Astrocyte (in vitro differentiated cells and primary cell): ENCODE measurements at regions not wholly inside any gene's neighbourhood (a gene's known extent, or its start where the extent isn't known, plus 50 kb on each side); places are given as distances from the start of the nearest gene placed in this dataset.
"Not testable (repeated sequence)": the region's sequence is repeated elsewhere in the genome, so short reads cannot be mapped to it uniquely, and the experiment has no call there.

Experiments used
- DNase-seq: peaks from one replicate; pipeline ENCODE4 v3.0.0-alpha.2; 2010; ENCODE audit warnings: low read depth
- FAIRE-seq: peaks from 2 replicates; lab custom pipeline; 2011; peaks lifted over from hg19 to GRCh38; lab: Jason Lieb, UNC
- H2AFZ ChIP-seq: 2 replicates; pipeline ENCODE4 v1.6.0; 2012; ENCODE audit warnings: low read depth, low read length, inconsistent platforms
- H3K27ac ChIP-seq: 2 replicates; pipeline ENCODE4 v1.5.1; 2011; ENCODE audit warnings: low read depth, low read length, inconsistent platforms
- H3K27me3 ChIP-seq: 2 replicates; pipeline ENCODE4 v1.6.0; 2011; ENCODE audit warnings: low read length, inconsistent platforms; ENCODE audit not compliant: insufficient read depth
- H3K36me3 ChIP-seq: 2 replicates; pipeline ENCODE4 v1.5.1; 2011; ENCODE audit warnings: low read length, inconsistent platforms; ENCODE audit not compliant: insufficient read depth
- H3K4me1 ChIP-seq: 2 replicates; pipeline ENCODE4 v1.5.1; 2011; ENCODE audit warnings: low read length, inconsistent platforms; ENCODE audit not compliant: insufficient read depth
- H3K4me2 ChIP-seq: 2 replicates; pipeline ENCODE4 v1.6.0; 2012; ENCODE audit warnings: low read length, inconsistent platforms
- H3K4me3 ChIP-seq: 2 replicates; pipeline ENCODE4 v1.5.1; 2011; ENCODE audit warnings: low read depth, mild to moderate bottlenecking, low read length, inconsistent platforms; ENCODE audit not compliant: insufficient read depth
- H3K79me2 ChIP-seq: 2 replicates; pipeline ENCODE4 v1.6.0; 2012; ENCODE audit warnings: mild to moderate bottlenecking, low read length, inconsistent platforms; ENCODE audit not compliant: insufficient read depth
- H3K9ac ChIP-seq: 2 replicates; pipeline ENCODE4 v1.6.0; 2012; ENCODE audit warnings: mild to moderate bottlenecking, low read length, inconsistent platforms
- H3K9me3 ChIP-seq: 2 replicates; pipeline ENCODE4 v1.5.1; 2012; ENCODE audit warnings: low read depth, mild to moderate bottlenecking, low read length, inconsistent platforms; ENCODE audit not compliant: insufficient read depth
- H4K20me1 ChIP-seq: 2 replicates; pipeline ENCODE4 v1.6.0; 2012; ENCODE audit warnings: low read length, inconsistent platforms; ENCODE audit not compliant: insufficient read depth
- H3K27ac Mint-ChIP-seq: one replicate; pipeline ENCODE4 v1.8.0; 2021; ENCODE audit warnings: mild to moderate bottlenecking, mixed read lengths; ENCODE audit not compliant: unreplicated experiment
- H3K27me3 Mint-ChIP-seq: one replicate; pipeline ENCODE4 v1.8.0; 2021; ENCODE audit warnings: low read depth, mixed read lengths; ENCODE audit not compliant: unreplicated experiment
- H3K36me3 Mint-ChIP-seq: one replicate; pipeline ENCODE4 v1.8.0; 2021; ENCODE audit warnings: low read depth, mixed read lengths; ENCODE audit not compliant: unreplicated experiment
- H3K4me1 Mint-ChIP-seq: one replicate; pipeline ENCODE4 v1.8.0; 2021; ENCODE audit warnings: low read depth, mixed read lengths; ENCODE audit not compliant: unreplicated experiment
- H3K4me3 Mint-ChIP-seq: one replicate; pipeline ENCODE4 v1.8.0; 2021; ENCODE audit warnings: mild to moderate bottlenecking, moderate library complexity, mixed read lengths; ENCODE audit not compliant: unreplicated experiment
- H3K9me3 Mint-ChIP-seq: one replicate; pipeline ENCODE4 v1.8.0; 2021; ENCODE audit warnings: mild to moderate bottlenecking, mixed read lengths; ENCODE audit not compliant: unreplicated experiment
- EZH2 ChIP-seq: IDR thresholded peaks from 2 replicates; pipeline ENCODE4 v1.6.1; 2012; ENCODE audit warnings: mild to moderate bottlenecking, low read length, inconsistent platforms; ENCODE audit not compliant: insufficient read depth
- TF ChIP-seq, protein P1 (sequence below): IDR thresholded peaks from 2 replicates; pipeline ENCODE4 v1.5.1; 2011; ENCODE audit warnings: low read depth, mild to moderate bottlenecking, inconsistent platforms, low read length, moderate library complexity; ENCODE audit not compliant: insufficient read depth

DNA sequence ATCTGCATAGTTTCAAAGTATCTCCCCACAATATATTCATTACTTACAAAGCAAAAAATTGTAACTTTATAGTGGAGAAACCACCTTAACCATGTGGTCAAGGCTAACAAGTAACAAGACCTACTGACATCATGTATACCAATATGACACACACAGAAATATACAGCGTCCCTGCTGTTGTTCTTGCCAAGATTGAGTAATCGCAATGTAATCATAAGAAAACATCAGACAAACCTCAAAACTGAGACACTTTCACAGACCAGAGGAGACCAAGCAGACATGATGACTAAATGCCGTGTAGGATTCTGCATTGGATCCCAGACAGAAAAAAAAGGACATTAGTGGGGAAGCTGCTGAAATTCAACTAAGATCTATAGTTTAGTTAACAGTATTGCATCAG is 123.0 kb downstream of the ACAA2 start:
- peaks cover 2% of the 10 kb centered on the region for H3K9me3 Mint-ChIP-seq
- FAIRE-seq (peak; percentile 98), DNase-seq (peak; percentile 99)
- H2AFZ ChIP-seq, result no peak overlapping the region
- peak overlapping the region; percentile 69 for H3K9ac ChIP-seq
- H4K20me1 ChIP-seq, result no peaks in the 10 kb centered on the region
- peaks cover 28% of the 10 kb centered on the region for H3K4me1 ChIP-seq
- H3K27me3 Mint-ChIP-seq, result no peaks in the 10 kb centered on the region
- peak overlapping the region; percentile 97 for H3K27ac ChIP-seq
- no peaks in the 10 kb centered on the region for H3K27me3 ChIP-seq
- peaks cover 35% of the 10 kb centered on the region for H3K4me1 Mint-ChIP-seq
- no peaks in the 10 kb centered on the region for H3K79me2 ChIP-seq
- H3K4me3 Mint-ChIP-seq, result no peak overlapping the region
- peak overlapping the region; percentile 74 for H3K4me2 ChIP-seq
- H3K36me3 Mint-ChIP-seq, result no peaks in the 10 kb centered on the region
- no peak for TF ChIP-seq EZH2
- TF ChIP-seq, protein P1, sequence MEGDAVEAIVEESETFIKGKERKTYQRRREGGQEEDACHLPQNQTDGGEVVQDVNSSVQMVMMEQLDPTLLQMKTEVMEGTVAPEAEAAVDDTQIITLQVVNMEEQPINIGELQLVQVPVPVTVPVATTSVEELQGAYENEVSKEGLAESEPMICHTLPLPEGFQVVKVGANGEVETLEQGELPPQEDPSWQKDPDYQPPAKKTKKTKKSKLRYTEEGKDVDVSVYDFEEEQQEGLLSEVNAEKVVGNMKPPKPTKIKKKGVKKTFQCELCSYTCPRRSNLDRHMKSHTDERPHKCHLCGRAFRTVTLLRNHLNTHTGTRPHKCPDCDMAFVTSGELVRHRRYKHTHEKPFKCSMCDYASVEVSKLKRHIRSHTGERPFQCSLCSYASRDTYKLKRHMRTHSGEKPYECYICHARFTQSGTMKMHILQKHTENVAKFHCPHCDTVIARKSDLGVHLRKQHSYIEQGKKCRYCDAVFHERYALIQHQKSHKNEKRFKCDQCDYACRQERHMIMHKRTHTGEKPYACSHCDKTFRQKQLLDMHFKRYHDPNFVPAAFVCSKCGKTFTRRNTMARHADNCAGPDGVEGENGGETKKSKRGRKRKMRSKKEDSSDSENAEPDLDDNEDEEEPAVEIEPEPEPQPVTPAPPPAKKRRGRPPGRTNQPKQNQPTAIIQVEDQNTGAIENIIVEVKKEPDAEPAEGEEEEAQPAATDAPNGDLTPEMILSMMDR, result no peak
- peak overlapping the region; percentile 42 for H3K4me3 ChIP-seq
- H3K36me3 ChIP-seq, result no peaks in the 10 kb centered on the region
- H3K27ac Mint-ChIP-seq, result peak overlapping the region; percentile 98
- peaks cover 2% of the 10 kb centered on the region for H3K9me3 ChIP-seq

DNA sequence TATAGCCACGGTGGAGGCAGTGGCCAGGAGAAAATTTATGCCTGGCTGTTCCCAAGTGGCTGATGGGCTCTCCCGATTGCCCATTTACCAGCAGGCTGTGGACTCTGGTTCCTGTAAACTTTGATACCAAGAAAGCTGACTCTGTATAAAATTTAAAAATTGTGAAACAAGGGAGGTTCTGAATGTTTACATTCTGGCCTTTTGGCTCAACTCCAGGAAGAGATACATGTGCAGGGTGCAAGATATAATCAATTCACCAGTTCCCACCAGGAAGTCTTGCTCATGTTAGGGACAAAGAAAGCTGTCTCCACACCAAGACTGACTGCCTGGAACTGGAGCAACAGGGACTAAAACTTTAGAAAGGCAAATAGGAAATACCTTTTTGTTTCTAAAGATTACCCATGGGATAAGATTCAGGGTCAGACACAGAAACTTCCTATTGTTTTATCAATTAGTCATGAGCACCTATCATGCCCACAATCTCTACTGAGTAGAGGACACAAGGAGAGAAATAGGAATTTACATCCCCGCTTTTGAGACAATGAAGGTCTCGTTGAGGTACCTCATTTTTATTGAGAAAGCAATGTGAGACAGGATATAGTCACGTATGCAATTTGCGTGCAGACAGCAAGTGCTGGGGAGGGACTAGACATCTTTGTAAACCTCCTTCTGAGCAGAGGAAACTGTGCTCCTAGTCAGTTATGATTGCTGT is 123.5 kb downstream of the LIPG start:
- no peaks in the 10 kb centered on the region for H4K20me1 ChIP-seq
- Mint-ChIP-seq H3K9me3 (peaks cover 6% of the 10 kb centered on the region), H3K27ac (no peak overlapping the region), H3K27me3 (peaks cover 1% of the 10 kb centered on the region), H3K4me3 (no peak overlapping the region), H3K4me1 (peaks cover 13% of the 10 kb centered on the region), H3K36me3 (no peaks in the 10 kb centered on the region)
- TF ChIP-seq, protein P1, result no peak
- no peak for TF ChIP-seq EZH2
- H3K27ac ChIP-seq, result peak overlapping the region; percentile 14
- peaks cover 2% of the 10 kb centered on the region for H3K9me3 ChIP-seq
- no peak overlapping the region for H3K4me3 ChIP-seq
- no peaks in the 10 kb centered on the region for H3K27me3 ChIP-seq
- peaks cover 21% of the 10 kb centered on the region for H3K4me1 ChIP-seq
- H3K79me2 ChIP-seq, result no peaks in the 10 kb centered on the region
- H3K4me2 ChIP-seq, result peak overlapping the region; percentile 50
- no peak for FAIRE-seq
- H3K36me3 ChIP-seq, result no peaks in the 10 kb centered on the region
- peak; percentile 52 for DNase-seq
- no peak overlapping the region for H2AFZ ChIP-seq
- H3K9ac ChIP-seq, result no peak overlapping the region

GRCh38 chr18:49682803-49683190 is 120.9 kb downstream of the LIPG start:
- not testable (repeated sequence) for H3K36me3 ChIP-seq, H3K9me3 ChIP-seq, H2AFZ ChIP-seq, H3K4me3 Mint-ChIP-seq, H3K27ac Mint-ChIP-seq, H3K27me3 ChIP-seq, H3K36me3 Mint-ChIP-seq, H3K27me3 Mint-ChIP-seq, H3K79me2 ChIP-seq, H3K27ac ChIP-seq, H4K20me1 ChIP-seq, H3K4me1 Mint-ChIP-seq, H3K4me3 ChIP-seq, H3K9me3 Mint-ChIP-seq, H3K9ac ChIP-seq, H3K4me2 ChIP-seq, FAIRE-seq
- H3K4me1 ChIP-seq, result peaks cover 12% of the 10 kb centered on the region
- DNase-seq, result peak; percentile 41
